IMR-90 (cell line): ENCODE measurements at regions not wholly inside any gene's neighbourhood (a gene's known extent, or its start where the extent isn't known, plus 50 kb on each side); places are given as distances from the start of the nearest gene placed in this dataset.

Source experiments
- ATAC-seq: fragments of 200-7000 bp; cut with Tn5 transposase; 2 replicates; pipeline ENCODE4 v1.9.1; 2020; ENCODE audit warnings: low read depth, mild to moderate bottlenecking, moderate library complexity
- BruUV-seq: library from RNA; stranded (reverse); fragments of 400-500 nt; replicated peaks from 2 replicates; lab custom pipeline; 2021; lab: Mats Ljungman, UMichigan
- CTCF ChIA-PET: fragments of 300-600 bp; formaldehyde crosslinking; extraction: SDS; loops from one replicate; lab custom pipeline; 2021; ENCODE audit warnings: antibody characterized with exemption; lab: Yijun Ruan, JAX
- POLR2A ChIA-PET: fragments of 300-600 bp; sonication (Branson Sonifier 250); formaldehyde crosslinking; loops from one replicate; lab custom pipeline; 2022; ENCODE audit warnings: antibody characterized with exemption; ENCODE audit not compliant: unreplicated experiment; lab: Charles Lee
- DNase-seq: peaks from one replicate; pipeline ENCODE4 v3.0.0; 2013
- H2AFZ ChIP-seq: replicated peaks from 2 replicates; pipeline ENCODE3; 2013; ENCODE audit warnings: low read length, mild to moderate bottlenecking; ENCODE audit not compliant: poor library complexity
- H2AK5ac ChIP-seq: 2 replicates; pipeline ENCODE4 v1.6.1; 2013; ENCODE audit warnings: low read depth, low read length, inconsistent platforms
- H2AK9ac ChIP-seq: replicated peaks from 2 replicates; pipeline ENCODE3; 2013; ENCODE audit warnings: mild to moderate bottlenecking, low read depth, low read length, moderate library complexity; ENCODE audit not compliant: poor library complexity
- H2BK120ac ChIP-seq: 2 replicates; pipeline ENCODE4 v1.6.1; 2013; ENCODE audit warnings: low read depth, low read length, inconsistent platforms
- H2BK15ac ChIP-seq: 3 replicates; pipeline ENCODE4 v1.6.1; 2013; ENCODE audit warnings: low read depth, low read length, inconsistent platforms
- H2BK20ac ChIP-seq: 2 replicates; pipeline ENCODE4 v1.6.1; 2013; ENCODE audit warnings: low read depth, mild to moderate bottlenecking, inconsistent platforms, low read length, moderate library complexity
- H2BK5ac ChIP-seq: 2 replicates; pipeline ENCODE4 v1.6.1; 2013; ENCODE audit warnings: mild to moderate bottlenecking, low read depth, low read length, inconsistent platforms; ENCODE audit not compliant: poor library complexity, severe bottlenecking
- H3K14ac ChIP-seq: replicated peaks from 2 replicates; pipeline ENCODE4 v1.6.1; 2013; ENCODE audit warnings: low read depth, low read length, inconsistent platforms
- H3K18ac ChIP-seq: 2 replicates; pipeline ENCODE4 v1.6.1; 2013; ENCODE audit warnings: low read depth, low read length, control low read depth
- H3K23ac ChIP-seq: 2 replicates; pipeline ENCODE4 v1.6.1; 2013; ENCODE audit warnings: low read depth, low read length, inconsistent platforms
- H3K27ac ChIP-seq: 2 replicates; pipeline ENCODE4 v1.5.1; 2013; ENCODE audit warnings: mild to moderate bottlenecking, control low read depth, low read length; ENCODE audit not compliant: insufficient read depth
- H3K27me3 ChIP-seq: 2 replicates; pipeline ENCODE4 v1.6.1; 2013; ENCODE audit warnings: low read length; ENCODE audit not compliant: control insufficient read depth, insufficient read depth
- H3K36me3 ChIP-seq: 2 replicates; pipeline ENCODE4 v1.6.1; 2013; ENCODE audit warnings: low read length, mixed read lengths; ENCODE audit not compliant: control insufficient read depth, insufficient read depth
- H3K4ac ChIP-seq: 2 replicates; pipeline ENCODE4 v1.6.1; 2013; ENCODE audit warnings: low read depth, low read length, inconsistent platforms
- H3K4me1 ChIP-seq: 2 replicates; pipeline ENCODE4 v1.6.1; 2013; ENCODE audit warnings: low read length, mixed read lengths; ENCODE audit not compliant: control insufficient read depth, insufficient read depth
- H3K4me2 ChIP-seq: 2 replicates; pipeline ENCODE4 v1.6.1; 2013; ENCODE audit warnings: low read depth, mild to moderate bottlenecking, control low read depth, low read length, moderate library complexity
- H3K4me3 ChIP-seq: 2 replicates; pipeline ENCODE4 v1.5.1; 2013; ENCODE audit warnings: low read depth, mild to moderate bottlenecking, control low read depth, low read length, moderate library complexity; ENCODE audit not compliant: insufficient read depth
- H3K56ac ChIP-seq: 2 replicates; pipeline ENCODE4 v1.6.1; 2013; ENCODE audit warnings: low read length, inconsistent platforms; ENCODE audit not compliant: insufficient read depth; ENCODE audit errors: extremely low read depth
- H3K79me1 ChIP-seq, 2 experiments: 2 replicates each; pipeline ENCODE4 v1.6.1; 2013; ENCODE audit warnings: low read length in 2 of 2, inconsistent platforms in 1 of 2, low read depth in 1 of 2
- H3K9ac ChIP-seq: 2 replicates; pipeline ENCODE4 v1.6.1; 2013; ENCODE audit warnings: low read depth, low read length, control low read depth
- H3K9me1 ChIP-seq: 2 replicates; pipeline ENCODE4 v1.6.1; 2013; ENCODE audit warnings: low read length, inconsistent platforms; ENCODE audit not compliant: insufficient read depth
- H3K9me3 ChIP-seq: 2 replicates; pipeline ENCODE4 v1.6.1; 2013; ENCODE audit warnings: low read length; ENCODE audit not compliant: control insufficient read depth, insufficient read depth
- H4K20me1 ChIP-seq: 2 replicates; pipeline ENCODE4 v1.6.1; 2013; ENCODE audit warnings: low read length, inconsistent platforms; ENCODE audit not compliant: insufficient read depth
- H4K5ac ChIP-seq: 2 replicates; pipeline ENCODE4 v1.6.1; 2013; ENCODE audit warnings: mild to moderate bottlenecking, low read depth, low read length, control low read depth
- H4K8ac ChIP-seq, 2 experiments: 2 replicates each; pipeline ENCODE4 v1.6.1; 2013; ENCODE audit warnings: low read depth in 2 of 2, low read length in 2 of 2, control low read depth in 1 of 2, inconsistent platforms in 1 of 2
- H4K91ac ChIP-seq: 2 replicates; pipeline ENCODE4 v1.6.1; 2013; ENCODE audit warnings: low read depth, low read length, inconsistent platforms; ENCODE audit not compliant: insufficient read depth
- BHLHE40 ChIP-seq: fragments of 150-350 bp; IDR thresholded peaks from 2 replicates; pipeline ENCODE4 v1.6.1; 2016; ENCODE audit warnings: mild to moderate bottlenecking, low read depth, low read length
- CEBPB ChIP-seq: IDR thresholded peaks from 2 replicates; pipeline ENCODE4 v1.6.1; 2012; ENCODE audit warnings: low read depth, low read length, improper control_type of control experiment
- FOS ChIP-seq: fragments of 150-350 bp; IDR thresholded peaks from 2 replicates; pipeline ENCODE4 v1.6.1; 2016; ENCODE audit warnings: low read depth, low read length
- MAFK ChIP-seq: IDR thresholded peaks from 2 replicates; pipeline ENCODE4 v1.6.1; 2012; ENCODE audit warnings: low read depth, low read length, improper control_type of control experiment
- MAZ ChIP-seq: IDR thresholded peaks from 2 replicates; pipeline ENCODE4 v1.6.1; 2012; ENCODE audit warnings: low read depth, mild to moderate bottlenecking, low read length, improper control_type of control experiment, moderate library complexity, borderline replicate concordance
- MXI1 ChIP-seq: IDR thresholded peaks from 2 replicates; pipeline ENCODE4 v1.6.1; 2012; ENCODE audit warnings: low read depth, mild to moderate bottlenecking, low read length, moderate library complexity, borderline replicate concordance
- POLR2A ChIP-seq: IDR thresholded peaks from 2 replicates; pipeline ENCODE4 v1.6.1; 2012; ENCODE audit warnings: mild to moderate bottlenecking, low read depth, low read length
- WGBS, 2 experiments: methylation state at CpG; one replicate each; pipeline versions ENCODE4 v1.1.5 to v1.1.7; 2013; ENCODE audit warnings: missing lambda C conversion rate in 2 of 2; ENCODE audit not compliant: insufficient read length in 1 of 2; ENCODE audit errors: extremely low coverage in 2 of 2; 5-methylcytosine and 5-hydroxymethylcytosine counted together
- dilution Hi-C: fragments of 300-500 bp; cut with HindIII; formaldehyde crosslinking; loops from one replicate; pipeline ENCODE4 v1.14.3; 2018; ENCODE audit warnings: low sequenced_read_pairs; ENCODE audit not compliant: unreplicated experiment
- in situ Hi-C: fragments of 300-500 bp; cut with MboI; formaldehyde crosslinking; loops from 3 replicates; pipeline ENCODE4 v1.14.3; 2019; ENCODE audit warnings: low sequenced_read_pairs, inconsistent platforms, mixed read lengths
- intact Hi-C: fragments of 100-400 bp; cut with micrococcal nuclease; formaldehyde crosslinking; loops from 2 replicates; pipeline ENCODE4 v1.10.0; 2022
- TF ChIP-seq, protein P1 (sequence below): fragments of 150-350 bp; IDR thresholded peaks from 2 replicates; pipeline ENCODE4 v1.6.1; 2017; ENCODE audit warnings: mild to moderate bottlenecking, antibody characterized with exemption, low read length, low read depth
- TF ChIP-seq, protein P2 (sequence below): conservative IDR thresholded peaks from 2 replicates; pipeline ENCODE4 v1.5.1; 2012; ENCODE audit warnings: mild to moderate bottlenecking, low read depth, low read length, improper control_type of control experiment
- TF ChIP-seq, protein P3 (sequence below): fragments of 150-350 bp; IDR thresholded peaks from 2 replicates; pipeline ENCODE4 v1.6.1; 2016; ENCODE audit warnings: low read depth, mild to moderate bottlenecking, low read length, moderate library complexity, borderline replicate concordance

DNA sequence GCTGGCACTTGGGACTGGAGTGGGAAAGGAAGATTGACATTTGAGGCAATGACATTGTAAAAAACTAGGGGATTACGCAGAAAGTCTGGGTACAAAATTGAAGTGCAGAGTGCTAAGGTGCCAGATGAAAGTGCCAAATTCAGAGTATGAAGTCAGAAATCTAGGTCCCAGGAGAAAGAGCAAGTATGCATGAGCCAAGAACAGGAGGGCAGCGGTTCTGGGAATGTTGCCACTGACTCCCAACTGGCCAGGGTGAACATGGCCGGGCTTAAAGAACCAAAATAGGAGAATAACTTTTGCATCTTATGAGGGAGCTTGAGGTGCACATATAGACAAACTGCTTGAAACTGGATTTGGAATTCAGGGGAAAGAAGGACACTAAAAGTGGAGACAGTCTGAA is 495.8 kb upstream of the KLF12 start:
- CTCF ChIA-PET: no interaction called here
- no peak overlapping the region for H3K27ac ChIP-seq

More for the DNA sequence above, 495.8 kb upstream of the KLF12 start:
- Histone ChIP-seq H3K79me1 (no peaks in the 10 kb centered on the region), H3K14ac (no peak overlapping the region), H3K36me3 (no peaks in the 10 kb centered on the region), H3K9me3 (no peaks in the 10 kb centered on the region), H4K5ac (no peak overlapping the region), H3K27me3 (no peaks in the 10 kb centered on the region), H3K4ac (no peak overlapping the region), H3K9ac (no peak overlapping the region), H4K91ac (no peak overlapping the region), H2BK5ac (no peak overlapping the region), H2AK5ac (no peak overlapping the region), H3K4me2 (no peak overlapping the region), H2BK20ac (no peak overlapping the region), H3K18ac (no peak overlapping the region), H3K56ac (no peak overlapping the region), H2BK120ac (no peak overlapping the region), H3K4me3 (no peak overlapping the region), H3K9me1 (no peaks in the 10 kb centered on the region), H3K23ac (no peak overlapping the region), H4K8ac (no peak overlapping the region), H3K4me1 (no peaks in the 10 kb centered on the region), H2AK9ac (no peak overlapping the region), H4K20me1 (no peaks in the 10 kb centered on the region), H2AFZ (no peak overlapping the region), H2BK15ac (no peak overlapping the region)
- TF ChIP-seq MAFK: no peak
- TF ChIP-seq MAZ: no peak
- no peak for TF ChIP-seq MXI1
- TF ChIP-seq, protein P1, sequence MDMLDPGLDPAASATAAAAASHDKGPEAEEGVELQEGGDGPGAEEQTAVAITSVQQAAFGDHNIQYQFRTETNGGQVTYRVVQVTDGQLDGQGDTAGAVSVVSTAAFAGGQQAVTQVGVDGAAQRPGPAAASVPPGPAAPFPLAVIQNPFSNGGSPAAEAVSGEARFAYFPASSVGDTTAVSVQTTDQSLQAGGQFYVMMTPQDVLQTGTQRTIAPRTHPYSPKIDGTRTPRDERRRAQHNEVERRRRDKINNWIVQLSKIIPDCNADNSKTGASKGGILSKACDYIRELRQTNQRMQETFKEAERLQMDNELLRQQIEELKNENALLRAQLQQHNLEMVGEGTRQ: no peak
- no peak for TF ChIP-seq POLR2A
- TF ChIP-seq, protein P2, sequence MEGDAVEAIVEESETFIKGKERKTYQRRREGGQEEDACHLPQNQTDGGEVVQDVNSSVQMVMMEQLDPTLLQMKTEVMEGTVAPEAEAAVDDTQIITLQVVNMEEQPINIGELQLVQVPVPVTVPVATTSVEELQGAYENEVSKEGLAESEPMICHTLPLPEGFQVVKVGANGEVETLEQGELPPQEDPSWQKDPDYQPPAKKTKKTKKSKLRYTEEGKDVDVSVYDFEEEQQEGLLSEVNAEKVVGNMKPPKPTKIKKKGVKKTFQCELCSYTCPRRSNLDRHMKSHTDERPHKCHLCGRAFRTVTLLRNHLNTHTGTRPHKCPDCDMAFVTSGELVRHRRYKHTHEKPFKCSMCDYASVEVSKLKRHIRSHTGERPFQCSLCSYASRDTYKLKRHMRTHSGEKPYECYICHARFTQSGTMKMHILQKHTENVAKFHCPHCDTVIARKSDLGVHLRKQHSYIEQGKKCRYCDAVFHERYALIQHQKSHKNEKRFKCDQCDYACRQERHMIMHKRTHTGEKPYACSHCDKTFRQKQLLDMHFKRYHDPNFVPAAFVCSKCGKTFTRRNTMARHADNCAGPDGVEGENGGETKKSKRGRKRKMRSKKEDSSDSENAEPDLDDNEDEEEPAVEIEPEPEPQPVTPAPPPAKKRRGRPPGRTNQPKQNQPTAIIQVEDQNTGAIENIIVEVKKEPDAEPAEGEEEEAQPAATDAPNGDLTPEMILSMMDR: no peak
- TF ChIP-seq, protein P3, sequence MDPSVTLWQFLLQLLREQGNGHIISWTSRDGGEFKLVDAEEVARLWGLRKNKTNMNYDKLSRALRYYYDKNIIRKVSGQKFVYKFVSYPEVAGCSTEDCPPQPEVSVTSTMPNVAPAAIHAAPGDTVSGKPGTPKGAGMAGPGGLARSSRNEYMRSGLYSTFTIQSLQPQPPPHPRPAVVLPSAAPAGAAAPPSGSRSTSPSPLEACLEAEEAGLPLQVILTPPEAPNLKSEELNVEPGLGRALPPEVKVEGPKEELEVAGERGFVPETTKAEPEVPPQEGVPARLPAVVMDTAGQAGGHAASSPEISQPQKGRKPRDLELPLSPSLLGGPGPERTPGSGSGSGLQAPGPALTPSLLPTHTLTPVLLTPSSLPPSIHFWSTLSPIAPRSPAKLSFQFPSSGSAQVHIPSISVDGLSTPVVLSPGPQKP: no peak
- no peak for TF ChIP-seq BHLHE40
- TF ChIP-seq CEBPB: no peak
- TF ChIP-seq FOS: no peak
- ATAC-seq: no peak
- dilution Hi-C loops (no loop called here), intact Hi-C loops (no loop called here), in situ Hi-C loops (no loop called here)
- DNase-seq: no peak
- BruUV-seq: no TSS peak
- WGBS, 2 experiments: 40% methylated on average over 1 of the region's 3 CpGs; no CpG with 5 or more reads in 1 of the 2 experiments
- POLR2A ChIA-PET: no interaction called here
